NCI-H2081 treated with DMSO at 0.1 percent for 48 hours (cell line): ENCODE measurements at regions not wholly inside any gene's neighbourhood (a gene's known extent, or its start where the extent isn't known, plus 50 kb on each side); places are given as distances from the start of the nearest gene placed in this dataset.

ENCODE experiments used
- DNase-seq: peaks from one replicate; lab custom pipeline; 2025; lab: John Stamatoyannopoulos, UW

DNA sequence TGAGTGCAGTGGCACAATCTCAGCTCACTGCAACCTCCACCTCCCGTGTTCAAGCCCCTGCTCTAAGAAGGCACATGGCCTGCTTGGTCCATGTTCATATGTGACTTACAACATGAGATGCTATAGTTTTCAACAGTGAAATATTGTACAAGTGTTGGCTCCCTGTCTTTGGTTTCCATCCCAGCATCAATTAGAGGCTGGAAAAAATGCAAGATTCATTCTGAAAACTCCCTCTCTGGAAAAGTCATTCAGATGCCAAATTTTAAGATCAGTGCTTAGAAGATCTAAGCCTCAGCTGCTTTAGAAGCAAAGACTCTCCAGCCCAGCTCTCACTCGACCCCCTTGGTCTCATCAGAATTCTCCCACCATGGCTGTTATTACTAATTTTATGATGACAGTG is 398.9 kb downstream of the KIF16B start:
- DNase-seq, result no peak

DNA sequence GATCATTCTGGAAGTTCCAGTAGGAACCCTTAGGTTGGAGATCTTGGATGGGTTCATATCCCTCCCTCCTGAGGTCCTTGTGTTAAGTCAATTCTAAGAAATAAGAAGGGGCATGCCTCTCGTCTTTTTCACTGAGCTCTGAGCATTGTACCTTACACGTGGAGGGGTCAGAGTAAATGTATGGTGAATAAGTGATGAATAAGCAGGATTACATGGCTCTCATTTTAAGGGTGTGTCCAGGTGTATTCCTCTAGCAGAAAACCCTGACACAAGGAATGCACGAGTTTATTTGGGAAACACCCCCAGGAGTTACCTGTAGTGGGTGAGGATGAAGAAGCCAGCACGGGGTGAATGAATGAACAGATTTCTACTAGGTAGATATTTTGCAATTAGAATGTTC is 400.2 kb downstream of the KIF16B start:
- no peak for DNase-seq

DNA sequence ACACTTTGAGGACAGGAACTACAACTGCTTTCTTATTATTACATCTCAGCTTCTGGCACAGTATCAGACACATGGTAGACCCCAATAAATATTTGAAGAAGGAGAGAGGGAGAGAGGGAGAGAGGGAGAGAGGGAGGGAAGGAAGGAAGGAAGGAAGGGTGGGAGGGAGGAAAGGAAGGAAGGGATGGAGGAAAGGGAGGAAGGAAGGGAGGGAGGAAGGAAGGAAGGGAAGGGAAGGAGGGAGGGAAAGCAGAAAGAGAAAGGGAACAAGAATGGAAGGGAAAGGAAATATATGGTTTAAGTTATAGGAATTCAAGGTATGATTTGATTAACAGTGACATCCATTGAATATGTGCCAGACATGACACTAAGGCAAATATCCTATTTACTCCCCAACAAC is 402.1 kb downstream of the KIF16B start:
- DNase-seq, result no peak

DNA sequence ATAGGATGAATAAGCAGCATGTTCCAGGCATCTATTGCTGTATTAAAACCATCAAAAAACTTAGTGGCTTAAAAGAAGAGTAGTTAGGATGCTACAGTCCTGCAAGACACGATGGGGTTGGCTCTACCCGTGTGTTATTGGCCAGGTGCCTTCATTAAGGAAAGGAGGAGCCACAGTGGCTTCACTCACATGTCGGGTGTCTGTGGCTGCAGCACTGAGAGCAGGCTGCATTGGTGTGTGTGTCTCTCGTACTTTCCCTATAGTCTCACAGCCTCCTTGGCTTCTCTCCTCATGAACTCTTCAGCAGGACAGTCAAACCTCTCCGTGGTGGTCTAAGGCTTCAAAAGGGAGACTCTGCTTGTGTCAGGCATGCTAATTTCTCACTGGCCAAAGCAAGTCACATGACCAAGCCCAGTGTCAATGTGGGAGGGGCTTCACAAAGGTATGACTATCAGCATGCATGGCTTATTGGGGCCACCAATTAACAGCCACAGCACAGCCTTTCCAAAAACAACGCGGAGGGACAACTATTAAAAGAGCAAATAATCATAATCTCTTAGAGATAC is 402.8 kb downstream of the KIF16B start:
- no peak for DNase-seq

GRCh38 chr20:16167423-16168130 is 405.7 kb downstream of the KIF16B start:
- no peak for DNase-seq

GRCh38 chr20:16166737-16167136 is 406.5 kb downstream of the KIF16B start:
- DNase-seq, result no peak

GRCh38 chr20:16158976-16159286 is 414.3 kb downstream of the KIF16B start:
- DNase-seq, result no peak

GRCh38 chr20:16158090-16158975 is 414.9 kb downstream of the KIF16B start:
- DNase-seq, result no peak

- no peak for DNase-seq
Observed at GRCh38 chr20:16147916-16148315, 425.3 kb downstream of the KIF16B start.

DNA sequence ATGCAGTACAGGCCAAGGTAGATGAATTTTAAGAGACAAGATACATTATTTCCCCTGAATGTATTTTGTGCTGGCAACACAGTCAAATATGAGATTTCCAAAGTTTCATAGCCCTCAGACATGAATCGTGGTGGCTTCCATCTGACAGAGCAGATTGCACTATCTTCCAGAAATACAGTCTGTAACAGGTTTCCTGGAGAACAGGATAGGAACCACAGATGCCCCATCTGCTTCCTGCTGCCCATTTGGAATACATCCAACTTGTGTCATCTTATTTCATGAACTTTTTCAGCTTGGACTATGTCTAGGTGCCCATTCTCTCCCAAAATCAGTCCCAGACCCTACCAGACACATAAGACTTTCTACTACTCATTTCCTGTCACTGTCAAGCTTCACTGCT is 426.0 kb downstream of the KIF16B start:
- no peak for DNase-seq

- no peak for DNase-seq
Observed at GRCh38 chr20:16145919-16146318, 427.3 kb downstream of the KIF16B start.

GRCh38 chr20:16143596-16143995 is 429.7 kb downstream of the KIF16B start:
- no peak for DNase-seq

DNA sequence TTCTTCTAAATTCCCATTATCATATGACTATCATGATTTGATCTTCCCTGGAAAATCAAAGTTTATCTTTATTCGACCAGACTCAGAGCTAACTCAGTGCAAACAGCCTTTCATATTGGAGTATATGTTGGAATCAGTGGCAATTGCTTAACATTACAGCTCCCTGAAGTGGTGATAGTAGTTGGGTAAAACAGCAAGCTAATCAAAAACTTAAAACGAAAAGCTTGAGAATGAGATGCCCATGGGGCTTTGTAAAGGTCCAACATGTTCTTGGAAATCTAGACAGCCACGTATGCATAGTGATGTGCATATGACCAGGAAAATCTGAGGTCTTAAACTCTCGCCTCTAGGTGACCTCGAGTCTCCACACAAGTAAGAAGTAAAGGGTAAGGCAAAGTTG is 437.6 kb downstream of the KIF16B start:
- DNase-seq, result no peak

- no peak for DNase-seq
Observed at GRCh38 chr20:16132036-16132798, 441.0 kb downstream of the KIF16B start.

- DNase-seq, result peak; percentile 11
Observed at GRCh38 chr20:16129411-16129810, 443.8 kb downstream of the KIF16B start.

DNA sequence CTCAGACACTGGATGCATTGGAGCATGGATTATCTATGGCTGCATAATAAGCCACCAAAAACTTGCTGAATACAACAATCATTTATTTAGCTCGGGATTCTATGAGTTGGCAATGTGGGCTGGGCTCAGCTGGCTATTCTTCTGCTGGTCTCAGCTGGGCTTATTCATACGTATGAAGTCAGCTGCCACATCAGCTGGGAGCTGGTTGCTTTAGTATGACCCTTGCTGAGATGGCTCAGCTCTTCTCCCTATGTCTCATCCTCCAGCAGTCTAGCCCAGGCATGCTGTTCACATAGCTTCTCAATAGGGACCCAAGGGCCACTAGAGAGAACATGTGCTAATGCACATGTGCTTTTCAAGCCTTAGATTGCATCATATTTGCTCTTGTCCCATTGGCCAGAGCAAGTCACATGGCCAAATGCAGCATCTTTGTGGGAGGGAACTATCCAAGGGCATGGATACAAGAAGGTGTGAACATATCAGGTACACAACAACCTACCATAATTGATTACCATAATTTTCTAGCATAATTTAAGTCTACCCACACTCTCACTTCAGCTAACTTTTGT is 444.6 kb downstream of the KIF16B start:
- DNase-seq, result no peak

- no peak for DNase-seq
Observed at GRCh38 chr20:16125816-16126215, 447.4 kb downstream of the KIF16B start.

DNA sequence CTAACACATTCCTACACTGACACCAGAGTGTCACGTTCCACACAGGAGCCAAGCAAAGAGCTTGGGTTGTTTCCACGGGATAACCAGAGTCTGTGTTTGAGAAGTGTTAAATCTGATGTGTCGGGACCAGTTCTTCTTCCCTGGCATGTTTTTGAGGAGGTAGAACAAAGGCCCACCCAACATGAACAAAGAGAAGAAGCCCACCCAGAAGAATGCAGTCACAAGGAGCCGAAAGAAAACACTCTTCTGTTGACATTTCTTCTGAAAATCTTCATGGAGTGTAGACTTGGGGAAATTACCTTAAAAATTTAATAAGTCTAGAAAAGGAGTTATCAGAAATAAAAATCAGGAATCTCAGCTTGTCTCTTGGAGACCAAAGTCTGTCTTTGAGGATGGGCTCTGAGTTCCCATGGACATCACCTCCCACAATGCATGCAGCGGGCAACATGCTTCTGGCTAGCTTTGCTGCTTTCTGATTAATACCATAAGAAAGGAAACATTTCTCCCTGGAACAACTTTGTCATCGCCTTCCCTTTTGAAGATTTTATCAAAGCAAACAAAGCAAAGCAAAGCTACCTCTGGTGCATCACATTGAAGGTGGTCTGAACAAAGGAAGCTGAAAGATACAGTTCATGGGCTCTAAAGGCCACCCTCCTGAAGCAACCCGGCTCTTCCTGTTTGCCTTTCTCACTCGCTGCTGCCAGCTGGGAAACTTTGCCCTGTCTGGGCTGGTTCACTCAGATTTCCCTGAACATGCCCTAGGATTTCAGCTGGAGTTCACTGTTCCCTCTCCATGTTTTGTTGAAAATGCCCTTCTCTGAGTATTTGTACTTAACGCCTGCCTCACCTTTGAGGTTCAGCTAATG is 448.1 kb downstream of the KIF16B start:
- DNase-seq, result no peak

GRCh38 chr20:16124491-16124890 is 448.8 kb downstream of the KIF16B start:
- no peak for DNase-seq

DNA sequence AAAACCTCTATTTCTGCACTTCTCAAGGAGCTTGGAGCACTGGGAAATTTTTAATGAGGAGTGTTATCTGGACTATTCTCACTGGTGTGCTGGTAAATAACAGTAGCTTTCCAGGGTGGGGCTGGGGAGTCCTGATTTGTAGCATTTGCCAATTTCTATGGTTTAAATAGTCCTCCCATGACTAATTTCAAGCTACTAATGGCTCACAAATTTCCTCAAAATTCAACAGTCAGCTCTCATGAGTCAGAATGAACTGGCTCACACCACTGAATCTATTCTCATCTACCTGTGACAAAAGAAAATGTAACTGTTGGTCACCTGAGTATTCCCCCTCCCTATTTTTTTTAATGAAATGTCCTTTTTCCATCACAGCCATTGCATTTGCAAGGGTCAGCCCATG is 449.6 kb downstream of the KIF16B start:
- DNase-seq, result no peak

- no peak for DNase-seq
Observed at GRCh38 chr20:16119909-16120308, 453.3 kb downstream of the KIF16B start.
